ENCODE measurements at regions not wholly inside any gene's neighbourhood (a gene's known extent, or its start where the extent isn't known, plus 50 kb on each side); places are given as distances from the start of the nearest gene placed in this dataset.

DNA sequence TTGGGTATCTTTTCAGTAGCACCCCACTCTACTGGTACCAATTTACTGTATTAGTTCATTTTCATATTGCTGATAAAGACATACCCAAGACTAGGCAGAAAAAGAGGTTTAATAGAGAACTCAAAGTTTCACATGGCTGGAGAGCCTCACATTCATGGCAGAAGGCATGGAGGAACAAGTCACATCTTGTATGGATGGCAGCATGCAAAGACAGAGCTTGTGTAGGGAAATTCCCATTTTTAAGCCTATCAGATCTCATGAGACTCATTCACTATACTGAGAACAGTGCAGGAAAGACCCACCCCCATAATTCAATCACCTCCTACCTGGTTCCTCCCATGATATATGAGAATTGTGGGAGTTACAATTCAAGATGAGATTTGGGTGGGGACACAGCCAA is 878.6 kb upstream of the ADGRL4 start:
- no peak for DNase-seq (ENCODE audit: low read depth, low spot score)

- no peak for DNase-seq (ENCODE audit: low read depth, low spot score)
Observed at GRCh38 chr1:79877086-79877485, 870.6 kb upstream of the ADGRL4 start.

DNA sequence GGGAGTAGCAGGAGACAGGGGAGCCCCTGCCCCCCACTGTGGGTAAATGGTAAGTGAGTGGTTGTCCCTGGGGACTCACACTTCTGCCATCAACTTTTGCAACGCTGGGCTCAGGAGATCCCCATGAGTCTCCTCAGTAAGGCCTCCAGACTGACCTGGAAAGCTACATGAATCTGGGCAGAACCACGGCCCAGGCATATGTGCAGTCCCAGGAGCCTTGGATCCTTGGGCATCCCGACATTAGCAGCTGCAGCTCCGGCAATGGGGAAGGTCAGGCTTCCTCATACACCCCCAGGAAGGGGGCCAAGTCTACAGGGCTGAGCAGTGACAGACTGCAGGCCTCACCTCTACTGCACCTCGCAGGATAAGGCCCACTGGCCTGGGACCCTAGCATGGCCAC is 868.7 kb upstream of the ADGRL4 start:
- no peak for DNase-seq (ENCODE audit: low read depth, low spot score)

DNA sequence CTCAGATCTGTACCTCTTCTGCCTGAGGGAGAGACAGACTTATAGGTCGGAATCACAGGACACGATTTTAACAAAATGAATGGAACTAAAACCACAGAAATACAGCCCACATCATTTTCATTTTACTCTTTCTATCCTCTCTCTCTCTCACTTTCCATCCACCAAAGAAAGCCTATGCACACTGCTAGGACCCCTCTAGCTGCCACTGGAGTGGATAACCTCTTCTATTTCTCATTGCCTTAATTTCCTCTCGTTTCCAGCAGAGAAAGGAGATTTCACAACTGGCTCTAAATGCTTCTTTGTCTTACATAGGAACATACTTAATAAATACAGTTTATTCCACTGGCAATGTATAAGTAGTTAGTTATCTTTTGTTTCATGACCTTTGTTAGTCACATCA is 867.8 kb upstream of the ADGRL4 start:
- DNase-seq (ENCODE audit: low read depth, low spot score): no peak

DNA sequence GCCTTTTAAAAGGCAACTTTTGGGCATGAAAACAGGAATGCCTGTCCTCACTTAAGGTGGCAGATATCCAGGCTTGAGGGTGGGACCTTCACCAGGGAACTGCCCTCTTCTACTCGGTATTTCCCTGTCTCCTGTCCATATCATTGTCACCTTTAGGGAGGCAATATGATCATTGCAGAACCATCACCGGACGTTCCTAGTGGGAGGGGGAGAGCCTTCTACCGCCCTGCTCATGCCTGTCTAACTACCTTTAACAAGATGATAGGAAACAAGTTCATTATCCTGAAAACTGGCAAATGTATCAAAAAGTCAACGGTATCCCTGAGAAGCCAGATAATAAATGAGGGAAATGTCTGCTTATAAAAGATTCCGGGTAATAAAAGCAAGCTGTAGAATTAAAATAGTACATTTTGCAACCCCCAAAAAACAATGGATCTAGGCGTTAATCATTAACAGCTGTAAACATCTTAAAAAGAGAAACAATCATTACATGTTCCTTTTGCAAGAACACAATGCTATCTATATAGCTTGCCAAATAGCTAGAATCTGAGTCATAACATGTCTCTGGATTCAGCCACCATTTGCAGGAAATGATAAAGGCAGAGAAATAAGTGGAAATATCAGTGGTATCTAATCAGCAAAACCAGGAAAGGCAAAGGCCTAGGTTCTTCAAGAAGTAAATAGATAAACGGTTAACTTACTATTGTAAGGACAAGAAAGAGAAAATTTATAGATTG is 852.9 kb upstream of the ADGRL4 start:
- no peak for DNase-seq (ENCODE audit: low read depth, low spot score)

DNA sequence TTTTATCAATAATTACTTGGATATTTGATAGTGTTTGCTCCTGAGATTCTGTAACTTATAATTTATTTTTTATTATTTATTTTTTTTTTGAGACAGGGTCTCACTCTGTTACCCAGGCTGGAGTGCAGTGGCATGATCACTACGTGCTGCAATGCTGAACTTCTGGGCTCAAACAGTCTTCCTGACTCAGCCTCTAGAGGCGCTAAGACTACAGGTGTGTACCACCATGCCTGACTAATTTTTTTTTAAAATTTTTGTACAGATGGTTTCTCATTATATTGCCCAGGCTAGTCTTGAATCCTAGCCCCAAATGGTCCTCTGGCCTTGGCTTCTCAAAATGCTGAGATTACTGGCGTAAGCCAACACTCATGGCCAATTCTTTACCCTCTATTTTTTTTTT is 845.5 kb upstream of the ADGRL4 start:
- DNase-seq (ENCODE audit: low read depth, low spot score): no peak

DNA sequence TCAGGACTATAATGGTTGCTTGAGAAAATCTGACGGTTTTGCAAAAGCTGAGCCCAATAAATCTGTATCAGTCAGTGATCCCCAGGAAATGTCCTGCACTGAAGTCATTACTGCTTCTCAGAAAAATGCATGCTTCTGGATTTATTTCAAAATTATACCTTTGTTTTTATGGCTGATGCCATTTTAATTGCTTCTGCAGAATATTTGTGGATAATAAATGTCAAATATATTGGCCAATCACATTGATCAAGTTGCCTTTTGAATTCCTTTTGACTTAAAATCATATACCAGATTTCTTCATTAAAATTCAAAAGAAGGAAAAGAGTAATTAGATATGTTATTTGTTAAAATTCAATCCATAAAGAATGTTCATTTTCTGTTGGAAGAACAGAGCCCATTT is 842.9 kb upstream of the ADGRL4 start:
- no peak for DNase-seq (ENCODE audit: low read depth, low spot score)

DNA sequence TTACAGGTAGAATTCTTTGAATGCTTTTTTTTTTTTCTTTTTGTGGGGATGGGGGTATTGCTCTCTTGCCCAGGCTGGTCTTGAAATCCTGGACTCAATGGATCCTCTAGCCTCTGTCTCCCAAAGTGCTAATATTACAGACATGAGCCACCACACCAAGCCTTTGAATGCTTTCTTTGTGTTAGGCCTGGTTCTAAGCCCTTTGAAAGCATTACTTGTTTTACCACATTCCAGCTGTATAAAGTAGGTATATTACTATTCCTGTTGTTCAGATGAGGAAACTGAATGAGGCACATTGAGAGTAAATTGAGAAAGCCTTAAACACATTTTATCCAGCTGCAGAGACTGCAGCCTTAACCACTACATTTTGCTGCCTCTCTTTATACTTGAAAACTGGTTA is 841.8 kb upstream of the ADGRL4 start:
- DNase-seq (ENCODE audit: low read depth, low spot score): no peak

DNA sequence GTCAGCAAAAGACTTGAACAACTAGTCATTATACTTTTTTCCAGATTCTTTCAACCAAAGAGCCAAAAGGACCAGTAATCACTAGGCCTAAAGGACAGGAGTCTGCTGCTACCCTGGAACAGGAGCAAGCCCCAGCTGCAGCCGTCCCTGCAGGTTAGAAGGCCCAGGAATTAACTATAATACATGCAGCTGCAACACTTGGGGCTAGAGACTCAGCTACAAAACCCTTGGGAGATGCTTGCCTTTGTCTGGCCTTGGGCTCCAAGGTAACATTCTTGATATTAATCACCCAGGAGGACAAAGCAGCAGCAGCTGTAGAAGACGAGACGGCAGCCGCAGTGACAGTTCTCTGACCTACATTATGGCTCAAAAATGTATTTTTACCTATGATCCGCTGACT is 841.2 kb upstream of the ADGRL4 start:
- DNase-seq (ENCODE audit: low read depth, low spot score): no peak

- DNase-seq (ENCODE audit: low read depth, low spot score): no peak
Observed at GRCh38 chr1:79845936-79846335, 839.4 kb upstream of the ADGRL4 start.

GRCh38 chr1:79842811-79843210 is 836.3 kb upstream of the ADGRL4 start:
- DNase-seq (ENCODE audit: low read depth, low spot score): no peak

GRCh38 chr1:79839882-79840281 is 833.4 kb upstream of the ADGRL4 start:
- no peak for DNase-seq (ENCODE audit: low read depth, low spot score)

GRCh38 chr1:79827446-79827845 is 820.9 kb upstream of the ADGRL4 start:
- DNase-seq (ENCODE audit: low read depth, low spot score): no peak

DNA sequence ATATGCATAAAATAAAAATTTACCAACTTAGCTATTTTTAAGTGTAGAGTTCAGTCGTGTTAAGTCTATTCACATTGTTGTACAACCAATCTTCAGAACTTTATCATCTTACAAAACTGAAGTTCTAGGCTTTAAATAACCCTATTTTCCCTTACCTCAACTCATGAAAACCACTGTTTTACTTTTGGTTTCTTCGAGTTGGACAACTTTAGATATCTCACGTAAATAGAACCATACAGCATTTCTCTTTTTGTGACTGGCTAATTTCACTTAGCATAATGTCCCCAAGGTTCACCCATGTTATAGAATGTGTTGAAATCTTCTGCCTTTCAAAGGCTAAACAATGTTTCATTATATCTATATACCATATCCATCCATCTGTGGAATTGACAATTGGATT is 819.0 kb upstream of the ADGRL4 start:
- no peak for DNase-seq (ENCODE audit: low read depth, low spot score)

GRCh38 chr1:79822053-79822452 is 815.5 kb upstream of the ADGRL4 start:
- no peak for DNase-seq (ENCODE audit: low read depth, low spot score)

DNA sequence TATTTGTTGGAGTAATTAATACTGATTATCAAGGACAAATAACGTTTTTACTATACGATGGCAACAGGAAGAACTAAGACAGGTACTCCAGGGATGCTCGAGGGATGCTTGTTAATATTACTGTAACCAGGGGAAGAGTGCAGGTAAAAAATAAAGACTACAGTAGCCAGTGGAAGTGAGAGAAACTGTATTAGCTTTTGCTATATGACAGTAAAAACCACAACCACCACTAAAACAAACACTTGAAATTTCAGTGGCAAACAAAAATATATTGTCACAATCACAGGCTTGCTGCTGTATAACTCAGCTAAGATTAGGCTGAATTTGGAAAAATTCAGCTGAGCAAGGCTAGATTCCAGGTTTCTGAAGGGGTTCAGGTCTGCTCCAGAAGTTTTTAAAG is 812.6 kb upstream of the ADGRL4 start:
- DNase-seq (ENCODE audit: low read depth, low spot score): no peak

DNA sequence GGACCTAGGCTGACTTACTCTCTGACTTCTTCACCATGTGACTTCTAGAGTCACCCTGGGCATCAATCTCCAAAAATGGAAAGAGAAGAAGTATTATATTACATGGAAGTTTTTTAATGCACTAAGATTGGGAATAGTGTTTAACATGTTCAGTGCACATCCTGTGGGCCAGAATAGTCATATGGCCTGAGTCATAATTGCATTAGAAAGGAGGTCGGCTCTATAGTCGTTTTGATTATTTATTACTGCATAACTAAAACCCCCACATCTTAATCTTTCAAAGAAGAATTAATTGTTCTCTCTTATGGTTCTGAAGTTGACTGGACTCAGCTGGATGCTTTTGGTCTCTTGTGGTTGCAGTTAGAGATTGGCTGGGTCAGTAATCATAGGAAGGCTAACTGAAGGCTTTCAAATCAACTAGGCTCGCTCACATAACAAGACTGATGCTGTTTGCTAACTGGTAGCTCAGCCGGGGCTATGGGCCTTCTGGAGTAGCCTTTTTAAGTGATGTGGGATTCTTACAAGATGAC is 810.6 kb upstream of the ADGRL4 start:
- no peak for DNase-seq (ENCODE audit: low read depth, low spot score)

DNA sequence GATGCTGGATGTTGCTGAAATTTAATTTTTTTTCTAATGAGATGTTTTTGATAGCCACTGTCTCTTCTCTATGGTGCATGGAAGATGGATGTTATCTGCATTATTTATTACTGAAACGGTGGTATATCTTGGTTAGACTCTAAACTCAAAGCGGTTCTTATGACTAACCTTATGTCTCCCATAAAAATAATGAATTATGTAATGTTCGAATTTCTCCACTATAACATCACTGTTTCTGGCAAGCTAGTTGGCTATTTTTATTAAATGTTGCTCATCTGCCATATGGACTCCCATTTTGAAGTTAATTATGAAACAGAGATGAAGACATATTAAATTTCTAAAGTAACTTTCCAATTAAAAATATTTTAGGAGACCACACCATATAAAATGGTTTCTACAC is 808.6 kb upstream of the ADGRL4 start:
- no peak for DNase-seq (ENCODE audit: low read depth, low spot score)

- DNase-seq (ENCODE audit: low read depth, low spot score): no peak
Observed at GRCh38 chr1:79811173-79811572, 804.6 kb upstream of the ADGRL4 start.

- DNase-seq (ENCODE audit: low read depth, low spot score): no peak
Observed at GRCh38 chr1:79808816-79809475, 802.4 kb upstream of the ADGRL4 start.

DNA sequence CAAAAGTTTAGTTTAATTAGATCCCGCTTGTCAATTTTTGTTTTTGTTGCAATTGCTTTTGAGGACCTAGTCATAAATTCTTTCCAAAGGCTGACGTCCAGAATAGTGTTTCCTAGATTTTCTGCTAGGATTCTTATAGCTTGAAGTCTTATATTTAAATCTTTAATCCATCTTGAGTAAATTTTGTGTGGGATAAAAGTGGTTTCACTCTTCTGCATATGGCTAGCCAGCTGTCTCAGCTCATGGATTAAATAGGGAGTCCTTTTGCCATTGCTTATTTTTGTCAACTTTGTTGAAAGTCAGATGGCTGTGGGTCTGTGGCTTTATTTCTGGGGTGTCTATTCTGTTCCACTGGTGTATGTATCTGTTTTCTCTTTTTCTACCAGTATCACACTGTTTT is 801.3 kb upstream of the ADGRL4 start:
- DNase-seq (ENCODE audit: low read depth, low spot score): no peak

DNA sequence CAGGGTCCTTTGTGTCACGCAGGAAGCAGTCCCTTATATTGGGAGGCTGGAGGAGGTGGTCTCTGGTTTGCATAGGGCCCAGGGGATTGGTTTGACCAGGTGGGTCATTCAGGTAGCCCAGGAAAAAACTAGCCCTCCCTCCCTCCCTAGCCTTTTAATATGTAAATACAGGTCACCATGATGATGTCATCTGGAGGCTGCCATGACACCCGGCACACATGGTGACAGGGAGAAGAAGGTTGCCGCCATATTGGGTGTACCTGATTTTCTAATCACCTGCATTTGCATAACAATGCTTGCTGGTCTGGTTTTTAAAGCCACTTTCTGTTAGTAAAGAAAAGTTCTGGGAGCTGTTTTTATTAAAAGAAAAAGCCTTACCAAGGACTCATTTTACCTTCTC is 791.0 kb upstream of the ADGRL4 start:
- no peak for DNase-seq (ENCODE audit: low read depth, low spot score)

DNA sequence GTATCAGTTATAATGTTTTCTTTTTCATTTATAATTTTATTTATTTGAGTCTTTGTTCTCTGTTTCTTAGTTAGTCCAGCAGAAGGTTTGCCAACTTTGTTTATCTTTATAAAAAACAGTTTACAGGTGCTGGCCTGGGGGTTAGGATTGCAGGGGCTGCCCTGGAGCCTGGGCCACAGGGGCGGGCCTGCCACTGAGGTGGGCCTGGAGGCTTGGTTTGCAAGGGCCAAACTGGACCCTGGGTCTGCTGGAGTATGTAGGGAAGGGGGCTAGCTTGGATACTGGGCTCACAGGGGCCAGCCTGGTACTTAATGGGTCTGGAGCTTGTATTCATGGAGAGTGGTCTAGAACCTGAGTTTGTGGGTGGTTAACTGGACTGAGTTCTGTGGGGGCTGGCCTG is 789.9 kb upstream of the ADGRL4 start:
- no peak for DNase-seq (ENCODE audit: low read depth, low spot score)

Data from brain pericyte (primary cell).